Esophagus mucosa (tissue), 1 donor: ENCODE measurements at regions not wholly inside any gene's neighbourhood (a gene's known extent, or its start where the extent isn't known, plus 50 kb on each side); places are given as distances from the start of the nearest gene placed in this dataset.
"Not testable (repeated sequence)": the region's sequence is repeated elsewhere in the genome, so short reads cannot be mapped to it uniquely, and the experiment has no call there.

ENCODE experiments used
- ATAC-seq: fragments of 200-7000 bp; cut with Tn5 transposase; one replicate; pipeline ENCODE4 v1.9.1; 2020
- donor health status: DM: yes; HTN: yes; CAD: no.

DNA sequence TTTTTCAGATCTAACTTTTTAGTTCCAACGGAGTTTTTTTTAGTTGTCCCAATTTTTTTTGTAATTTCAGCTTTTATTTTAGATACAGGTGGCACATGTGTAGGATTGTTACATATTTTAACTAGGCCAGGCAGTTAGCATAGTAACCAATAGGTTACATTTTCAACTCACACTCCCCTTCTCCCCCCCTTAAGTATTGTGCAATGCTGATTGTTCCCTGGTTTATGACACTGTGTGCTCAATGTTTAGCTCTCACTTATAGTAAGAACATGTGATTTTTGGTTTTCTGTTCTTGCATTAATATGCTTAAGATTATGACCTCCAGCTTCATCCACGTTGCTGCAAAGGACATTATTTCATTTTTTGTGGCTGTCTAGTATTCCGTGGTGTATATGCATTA lies 503.2 kb downstream of the CDH9 start:
- no peak for ATAC-seq

DNA sequence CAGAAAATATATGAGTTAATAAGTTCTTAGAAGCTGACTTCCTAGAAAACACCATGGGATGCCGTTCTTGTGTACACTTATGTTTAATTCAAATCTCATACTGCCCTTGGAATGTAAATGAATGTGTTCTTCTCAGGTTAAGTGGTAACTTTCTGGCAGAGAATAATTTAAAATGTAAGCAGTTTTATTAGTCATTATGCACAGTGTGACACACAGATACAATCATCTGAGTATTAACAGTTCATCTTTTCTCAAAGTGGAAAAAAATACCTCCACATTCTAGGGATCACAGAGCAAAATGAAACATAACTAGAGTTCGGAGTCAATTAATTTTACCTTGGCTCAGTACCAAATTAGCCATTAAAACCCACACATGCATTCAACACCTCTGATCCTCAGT lies 508.1 kb downstream of the CDH9 start:
- no peak for ATAC-seq

DNA sequence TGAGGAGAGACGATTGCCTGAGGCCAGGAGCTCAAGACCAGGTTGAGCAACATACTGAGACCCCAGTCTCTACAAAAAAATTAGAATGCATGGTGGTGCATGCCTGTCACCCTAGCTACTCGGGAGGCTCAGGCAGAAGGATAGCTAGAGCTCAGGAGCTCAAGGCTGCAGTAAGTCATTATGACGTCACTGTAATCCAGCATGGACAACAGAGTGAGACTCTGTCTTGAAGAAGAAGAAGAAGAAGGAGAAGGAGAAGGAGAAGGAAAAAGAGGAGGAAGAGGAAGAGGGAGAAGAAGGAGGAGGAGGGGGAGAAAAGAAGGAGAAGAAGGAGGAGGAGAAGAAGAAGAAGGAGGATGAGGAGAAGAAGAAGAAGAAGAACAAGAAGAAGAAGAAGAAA lies 519.1 kb downstream of the CDH9 start:
- no peak for ATAC-seq

DNA sequence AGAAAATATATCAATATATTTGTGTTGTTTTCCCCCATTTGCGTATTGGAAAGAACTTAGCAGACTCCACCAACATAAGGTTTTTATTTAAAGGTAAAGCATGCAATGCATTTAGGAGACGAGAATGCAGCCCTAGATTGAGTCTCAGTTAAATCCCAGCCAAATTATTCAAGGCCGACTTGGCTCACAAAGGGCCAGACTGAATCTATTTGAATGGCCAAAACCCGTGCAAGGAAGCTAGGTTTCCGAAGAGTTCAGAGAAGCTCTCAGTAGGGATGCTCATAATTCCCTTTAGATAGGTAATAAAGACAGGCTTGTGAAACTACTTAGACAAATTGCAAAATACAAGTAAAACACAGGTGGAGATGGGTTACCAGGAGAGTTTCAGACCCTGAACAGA lies 520.3 kb downstream of the CDH9 start:
- ATAC-seq: no peak

DNA sequence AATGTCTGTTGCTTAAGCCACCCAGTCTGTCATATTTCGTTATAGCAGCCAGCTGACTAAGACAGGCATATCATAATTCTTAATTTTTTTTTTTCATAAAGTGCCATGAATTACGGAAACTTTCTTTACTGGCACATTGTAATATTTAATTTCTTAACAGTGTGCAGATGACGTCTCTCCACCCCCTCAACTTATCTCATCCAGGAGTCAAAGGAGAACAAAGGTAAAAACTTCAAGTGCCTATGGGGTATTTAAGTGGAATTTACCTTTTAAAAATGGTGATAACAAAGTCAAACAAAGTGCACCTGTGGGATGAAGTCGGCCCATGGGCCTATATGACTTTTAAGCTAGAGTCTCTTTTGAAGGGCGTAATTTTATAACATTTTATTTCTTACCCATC lies 539.4 kb downstream of the CDH9 start:
- no peak for ATAC-seq

DNA sequence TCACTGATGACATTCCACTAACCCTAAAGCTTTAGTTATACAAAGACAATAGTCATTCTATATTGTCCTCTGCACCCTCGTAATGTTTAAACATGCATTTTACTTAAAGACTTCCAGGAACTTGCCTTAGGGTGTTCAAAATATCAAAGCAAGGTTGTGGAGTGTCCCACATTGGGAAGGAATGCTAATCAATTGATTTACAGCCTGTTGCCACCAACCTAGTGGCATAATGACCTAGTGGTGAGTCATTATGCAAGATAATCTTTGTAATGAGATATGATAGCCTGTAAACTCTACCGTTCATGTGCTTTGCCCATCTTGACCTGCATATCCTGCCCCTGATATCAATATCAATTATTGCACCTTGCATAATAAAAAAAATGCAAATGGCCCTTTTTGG lies 542.9 kb downstream of the CDH9 start:
- ATAC-seq: no peak

DNA sequence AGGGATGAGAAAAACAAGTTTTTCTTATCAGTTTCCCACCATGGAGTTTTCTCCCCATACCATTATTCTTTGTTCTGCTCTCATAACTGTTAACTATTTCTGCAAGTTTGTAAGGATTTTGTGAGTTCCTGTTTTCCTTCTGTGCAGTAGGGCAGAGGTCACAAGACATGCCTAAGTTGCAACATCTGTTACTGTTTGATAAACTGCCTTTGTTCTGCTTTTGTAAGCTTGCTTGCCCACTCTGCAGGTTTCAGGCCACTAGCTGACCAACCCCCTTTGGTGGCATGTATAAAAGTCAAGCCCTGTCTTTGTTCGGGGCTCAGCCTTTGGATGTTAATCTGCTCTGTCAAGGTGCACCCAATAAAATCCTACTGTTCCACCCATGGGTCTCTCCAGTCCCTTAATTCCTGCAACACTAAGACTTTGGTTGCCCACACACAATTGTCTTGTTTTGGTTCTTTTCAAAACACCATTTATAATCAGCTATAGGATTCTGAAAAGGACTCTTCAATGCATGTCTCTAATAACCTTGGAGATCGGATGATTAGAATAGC lies 545.4 kb downstream of the CDH9 start:
- no peak for ATAC-seq

DNA sequence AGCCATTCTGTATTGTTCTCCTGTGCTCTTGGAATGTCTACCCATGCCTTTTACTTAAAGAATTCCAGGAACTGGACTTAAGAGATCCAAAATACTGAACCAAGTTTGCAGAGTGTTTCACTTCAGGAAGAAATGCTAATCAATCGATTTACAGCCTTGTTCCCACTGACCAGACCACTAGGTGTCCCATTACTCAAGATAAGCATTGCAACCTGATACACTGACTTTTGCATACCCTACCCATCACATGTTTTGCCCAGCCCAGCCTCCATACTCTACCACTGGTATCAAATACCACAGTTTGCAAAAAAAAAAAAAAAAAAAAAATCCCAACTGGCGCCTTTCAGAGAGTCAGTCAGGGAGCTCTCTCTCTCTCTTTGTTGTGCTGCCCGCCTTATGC lies 550.8 kb downstream of the CDH9 start:
- ATAC-seq: no peak

DNA sequence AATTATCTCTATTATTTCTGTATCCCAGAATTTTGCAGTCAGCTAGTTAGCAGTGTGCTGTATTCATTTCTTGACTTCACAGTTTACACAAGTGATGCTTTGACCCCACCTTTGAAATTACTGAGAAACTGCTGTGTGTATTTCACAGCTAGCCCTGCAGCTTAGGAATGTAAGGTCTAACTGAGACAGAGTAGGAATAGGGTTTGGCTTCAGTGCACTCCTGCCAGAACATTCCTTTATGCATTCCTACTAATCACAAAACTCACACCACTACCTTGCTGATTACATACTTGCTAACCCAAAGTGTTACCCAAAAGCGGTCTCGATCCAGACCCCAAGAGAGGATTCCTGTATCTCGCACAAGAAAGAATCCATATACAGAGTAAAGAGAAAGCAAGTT lies 551.8 kb downstream of the CDH9 start:
- ATAC-seq: no peak

DNA sequence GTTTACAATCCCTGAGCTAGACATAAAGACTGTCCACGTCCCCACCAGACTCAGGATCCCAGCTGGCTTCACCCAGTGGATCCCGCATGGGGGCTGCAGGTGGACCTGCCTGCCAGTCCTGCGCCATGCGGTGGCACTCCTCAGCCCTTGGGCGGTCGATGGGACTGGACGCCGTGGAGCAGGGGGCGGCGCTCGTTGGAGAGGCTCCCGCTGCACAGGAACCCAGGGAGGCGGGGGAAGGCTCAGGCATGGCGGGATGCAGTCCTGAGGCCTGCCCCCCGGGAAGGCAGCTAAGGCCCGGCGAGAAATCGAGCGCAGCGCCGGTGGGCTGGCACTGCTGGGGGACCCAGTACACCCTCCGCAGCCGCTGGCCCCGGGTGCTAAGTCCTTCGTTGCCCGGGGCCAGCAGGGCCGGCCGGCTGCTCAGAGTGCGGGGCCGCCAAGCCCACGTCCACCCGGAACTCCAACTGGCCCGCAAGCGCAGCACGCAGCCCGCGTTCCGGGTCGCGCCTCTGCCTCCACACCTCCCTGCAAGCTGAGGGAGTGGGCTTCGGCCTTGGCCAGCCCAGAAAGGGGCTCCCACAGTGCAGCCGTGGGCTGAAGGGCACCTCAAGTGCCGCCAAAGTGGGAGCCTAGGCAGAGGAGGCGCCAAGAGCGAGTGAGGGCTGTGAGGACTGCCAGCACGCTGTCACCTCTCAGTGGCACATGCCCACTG lies 553.1 kb downstream of the CDH9 start:
- ATAC-seq: not testable (repeated sequence)

DNA sequence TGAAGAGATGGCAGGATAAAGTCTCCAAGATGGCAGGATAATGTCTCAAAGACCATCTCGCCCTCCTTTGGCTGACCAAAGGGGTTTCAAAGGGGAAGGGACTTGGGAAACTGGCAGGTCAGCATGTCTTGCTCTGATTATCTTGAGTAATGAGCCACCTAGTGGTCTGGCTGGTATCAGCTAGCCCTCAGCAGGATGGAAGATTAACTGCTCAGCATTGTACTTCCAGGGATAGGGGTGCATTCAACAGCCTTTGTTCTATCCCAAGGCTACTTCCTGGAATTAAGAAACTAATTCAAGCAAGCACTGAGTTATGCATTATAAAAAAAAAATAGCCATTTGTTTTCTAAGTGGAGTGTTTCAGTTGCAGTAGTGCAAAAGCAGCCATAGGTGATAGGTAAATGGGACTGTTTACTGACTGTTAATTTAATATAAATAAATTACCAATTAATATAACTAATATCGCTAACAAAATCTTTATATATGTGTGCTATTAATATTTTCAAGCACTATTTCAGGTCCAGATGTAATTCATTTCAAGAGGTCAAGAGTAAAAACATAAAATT lies 555.5 kb downstream of the CDH9 start:
- no peak for ATAC-seq

DNA sequence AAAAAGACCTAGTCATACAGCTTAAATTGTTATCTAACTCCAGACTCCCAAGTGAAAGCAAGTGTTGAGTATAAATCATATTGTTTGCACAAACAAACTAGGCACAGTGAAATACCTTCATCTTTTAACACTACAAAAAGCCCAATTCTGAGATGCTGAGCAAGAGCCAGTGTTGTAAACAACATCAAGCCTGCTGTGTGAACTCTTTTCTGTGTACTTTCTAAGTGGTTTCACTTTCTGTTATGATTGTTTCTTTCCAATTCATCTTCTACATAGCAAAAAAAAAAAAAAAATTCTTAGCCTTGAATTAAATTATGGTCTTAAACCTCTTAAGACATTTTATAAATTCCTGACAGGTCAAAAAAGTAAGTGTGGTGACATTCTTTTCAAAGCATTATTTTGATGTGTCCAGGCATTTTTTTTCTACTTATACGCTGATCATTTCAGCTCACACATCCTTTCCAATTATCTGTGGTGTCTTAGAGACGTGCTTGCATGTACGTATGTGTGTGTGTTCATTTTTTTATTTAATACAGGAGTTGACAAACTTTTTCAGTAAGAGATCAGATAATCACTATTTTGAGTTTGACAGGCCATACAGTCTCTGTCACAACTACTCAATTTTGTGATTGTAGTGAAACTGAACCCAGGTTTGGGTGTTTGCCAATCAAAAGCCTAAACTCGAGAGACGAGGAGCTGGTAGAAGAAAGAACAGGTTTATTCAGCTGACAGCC lies 556.1 kb downstream of the CDH9 start:
- no peak for ATAC-seq

DNA sequence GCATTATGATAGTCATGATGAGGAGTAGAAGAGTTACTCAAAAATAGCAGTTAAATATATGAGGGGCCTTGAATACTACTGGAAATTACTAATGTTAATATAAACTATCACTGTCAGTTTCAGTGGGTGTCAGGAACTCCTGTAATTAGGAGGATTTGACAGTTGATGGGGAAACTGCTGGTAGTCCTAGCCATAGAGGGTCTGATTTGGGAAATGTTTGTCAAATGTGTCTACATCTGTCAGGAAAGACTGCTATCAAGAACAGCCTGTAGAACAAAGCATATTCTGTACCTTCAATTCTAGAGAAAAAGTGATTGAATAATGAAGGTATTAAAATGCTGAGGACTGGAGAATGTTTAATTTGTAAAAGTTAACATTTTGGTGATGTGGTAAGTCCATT lies 567.9 kb downstream of the CDH9 start:
- no peak for ATAC-seq

DNA sequence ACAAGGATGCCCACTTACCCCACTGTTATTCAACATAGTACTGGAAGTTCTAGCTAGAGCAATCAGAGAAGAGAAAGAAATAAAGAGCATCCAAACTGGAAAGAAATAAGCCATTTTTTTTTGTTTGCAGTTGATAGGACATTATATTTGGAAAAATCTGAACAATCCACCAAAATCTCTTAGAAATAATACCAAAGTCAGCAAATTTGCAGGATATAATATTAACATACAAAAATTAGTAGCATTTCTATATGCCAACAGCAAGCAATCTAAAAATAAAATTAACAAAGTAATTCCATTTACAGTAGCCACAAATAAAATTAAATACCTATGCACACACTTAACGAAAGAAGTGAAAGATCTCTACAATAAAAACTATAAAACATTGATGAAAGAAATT lies 599.3 kb downstream of the CDH9 start:
- ATAC-seq: no peak

DNA sequence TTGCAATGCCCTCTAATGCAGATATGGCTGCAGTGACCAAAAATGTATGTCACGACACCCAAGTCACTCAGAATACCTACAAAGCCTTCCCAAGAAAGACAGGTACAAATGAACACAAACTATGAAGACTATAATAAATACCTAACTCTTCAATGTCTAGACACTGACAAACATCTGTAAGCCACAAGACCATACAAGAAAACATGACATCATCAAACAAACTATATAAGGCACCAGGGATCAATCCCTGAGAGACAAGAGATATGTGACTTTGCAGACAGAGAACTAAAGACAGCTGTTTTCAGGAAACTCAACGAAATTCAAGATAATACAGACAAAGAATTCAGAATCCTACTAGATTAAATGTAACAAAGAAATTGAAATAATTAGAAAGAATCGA lies 603.7 kb downstream of the CDH9 start:
- no peak for ATAC-seq

DNA sequence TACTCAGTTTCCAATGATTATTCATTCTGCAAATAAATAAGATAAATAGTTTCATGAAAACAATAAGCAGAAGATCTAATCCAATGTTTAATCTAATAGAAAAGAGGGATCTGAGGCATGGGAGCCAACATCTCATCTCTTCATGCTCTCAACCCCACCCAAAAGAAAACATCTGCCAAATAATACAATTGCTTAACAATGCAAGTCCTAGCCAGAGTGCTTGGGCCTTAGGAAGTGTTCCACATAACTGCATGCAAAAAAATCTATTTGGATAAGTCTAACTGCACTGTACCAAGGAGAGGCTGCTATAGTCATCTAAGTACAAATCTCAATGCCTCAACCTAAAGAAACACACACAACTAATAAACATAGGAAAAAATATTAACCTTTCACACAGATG lies 606.0 kb downstream of the CDH9 start:
- ATAC-seq: no peak

DNA sequence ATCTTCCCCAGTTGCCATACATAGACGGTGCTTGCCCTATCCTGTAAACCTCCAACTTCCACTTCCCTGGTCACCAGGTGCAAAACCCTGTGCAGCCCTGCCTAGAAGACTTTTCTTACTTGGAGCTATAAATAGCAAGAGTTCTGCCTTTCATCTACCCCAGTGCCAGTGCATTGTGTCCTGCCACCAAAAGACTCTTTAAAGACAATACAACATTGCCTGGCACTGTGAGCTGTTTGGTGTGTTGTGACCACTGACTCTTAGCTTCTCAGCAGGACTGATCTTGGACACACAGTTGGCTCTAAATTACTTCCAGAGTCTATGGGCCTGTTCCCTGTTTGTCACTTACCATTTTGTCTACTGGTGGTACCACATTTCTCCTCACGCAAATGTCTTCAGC lies 608.1 kb downstream of the CDH9 start:
- ATAC-seq: no peak

DNA sequence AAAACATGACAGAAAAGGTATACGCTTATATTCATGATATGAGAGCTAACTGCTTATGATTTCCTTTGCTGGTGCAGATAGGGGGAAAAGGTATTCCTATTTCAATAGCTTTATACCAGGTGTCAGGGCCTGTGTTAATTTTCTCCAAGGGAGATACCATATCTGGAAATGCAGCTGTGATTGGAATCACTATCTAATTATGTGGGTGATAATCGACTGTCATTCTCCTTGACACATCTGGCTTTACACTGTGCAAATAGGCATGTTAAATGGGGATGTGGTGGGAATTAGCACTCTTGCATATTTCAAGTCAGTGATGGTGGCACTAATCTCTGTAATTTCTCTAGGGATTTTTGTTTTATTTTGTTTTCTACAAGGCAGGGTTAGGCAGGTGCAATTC lies 611.1 kb downstream of the CDH9 start:
- ATAC-seq: no peak

DNA sequence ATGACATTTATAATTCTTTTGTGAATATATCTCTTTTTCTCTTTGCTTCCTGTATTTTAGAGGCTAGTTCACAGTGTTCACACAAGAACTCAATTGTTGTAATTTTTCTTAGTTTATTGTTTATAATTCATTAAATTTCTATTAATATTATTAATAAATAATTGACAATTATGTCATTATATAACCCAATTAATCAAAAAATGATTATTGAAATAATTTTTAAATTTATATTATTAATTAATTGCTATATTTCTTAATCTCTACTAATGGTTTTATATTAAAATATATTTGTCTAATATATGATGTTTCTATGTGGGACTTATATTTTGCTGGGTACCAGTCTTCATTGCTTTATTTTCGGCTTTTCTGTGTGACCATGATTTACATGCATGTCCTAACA lies 618.4 kb downstream of the CDH9 start:
- no peak for ATAC-seq

DNA sequence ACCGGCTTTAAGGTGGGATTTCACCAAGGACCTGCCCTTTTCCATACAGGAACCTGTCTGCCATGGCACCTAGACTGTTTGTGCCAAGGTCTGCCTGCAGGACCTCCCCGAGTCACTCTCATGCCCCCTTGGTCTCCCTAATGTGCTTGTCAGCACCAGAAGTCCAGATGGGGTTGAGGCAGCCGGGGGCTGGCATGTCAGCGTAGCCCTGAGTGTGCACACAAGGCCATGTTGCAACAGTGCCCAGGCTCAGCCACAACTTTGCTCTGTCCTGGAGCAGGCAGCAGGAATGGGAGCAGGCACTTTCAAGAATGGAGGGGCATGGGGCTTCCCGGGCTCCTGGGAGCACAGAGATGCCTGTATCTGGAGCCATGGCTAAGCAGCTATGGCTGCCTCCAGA lies 621.5 kb downstream of the CDH9 start:
- ATAC-seq: no peak

DNA sequence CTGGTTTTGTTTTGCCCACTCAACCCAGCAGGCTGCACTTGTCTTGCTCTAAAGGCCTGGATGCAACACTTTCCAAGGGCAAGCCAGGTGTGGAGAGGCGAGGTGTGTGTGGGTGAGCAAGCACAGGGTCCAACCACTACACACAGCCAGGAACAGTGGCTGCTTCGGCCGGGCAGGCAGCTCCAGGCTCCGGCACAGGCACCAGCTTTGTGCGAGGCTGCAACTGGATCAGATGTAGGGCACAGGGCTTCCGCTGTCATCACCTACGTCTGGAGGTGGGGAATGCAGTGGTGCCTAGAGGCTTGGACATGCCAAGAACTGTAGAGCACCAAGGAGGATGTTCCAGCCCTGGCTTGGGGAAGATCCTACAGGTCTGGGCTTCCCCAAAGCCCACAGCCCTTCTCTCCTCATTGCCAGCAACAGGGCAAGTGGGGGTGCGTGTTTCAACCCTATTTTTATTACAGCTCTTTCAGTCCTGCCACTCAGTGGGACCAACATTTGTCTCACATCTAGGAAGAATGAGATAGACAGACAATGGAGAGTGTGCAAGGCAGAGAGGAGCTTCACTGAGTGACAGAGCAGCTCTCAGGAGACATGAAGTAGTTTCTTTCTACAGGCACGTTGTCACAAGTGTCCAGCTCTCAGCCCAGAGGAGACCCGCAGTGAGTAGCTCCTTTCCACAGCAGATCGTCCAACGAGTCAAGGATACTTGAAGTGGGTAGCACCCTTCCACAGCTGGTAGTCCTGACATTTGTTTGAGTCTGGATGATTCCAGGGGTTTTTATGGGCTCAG lies 622.2 kb downstream of the CDH9 start:
- no peak for ATAC-seq

DNA sequence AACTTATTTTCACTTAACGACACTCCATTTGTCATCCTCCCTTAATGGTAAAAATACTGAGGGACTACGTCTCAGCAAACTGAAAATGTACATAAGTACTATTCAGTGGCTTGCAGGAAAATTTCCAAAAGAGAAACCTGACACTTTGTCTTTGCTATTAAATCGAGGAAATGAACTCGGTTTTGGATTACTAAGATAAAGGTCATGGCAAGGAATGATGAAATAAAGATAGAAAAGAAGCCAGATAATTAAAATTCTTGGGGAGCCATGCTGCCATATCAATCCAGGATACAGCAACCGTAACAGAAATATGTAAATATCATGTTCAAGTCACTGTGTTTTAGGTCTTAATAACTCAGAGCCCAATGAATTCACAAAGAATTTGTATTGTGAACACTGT lies 647.8 kb downstream of the CDH9 start:
- ATAC-seq: no peak

DNA sequence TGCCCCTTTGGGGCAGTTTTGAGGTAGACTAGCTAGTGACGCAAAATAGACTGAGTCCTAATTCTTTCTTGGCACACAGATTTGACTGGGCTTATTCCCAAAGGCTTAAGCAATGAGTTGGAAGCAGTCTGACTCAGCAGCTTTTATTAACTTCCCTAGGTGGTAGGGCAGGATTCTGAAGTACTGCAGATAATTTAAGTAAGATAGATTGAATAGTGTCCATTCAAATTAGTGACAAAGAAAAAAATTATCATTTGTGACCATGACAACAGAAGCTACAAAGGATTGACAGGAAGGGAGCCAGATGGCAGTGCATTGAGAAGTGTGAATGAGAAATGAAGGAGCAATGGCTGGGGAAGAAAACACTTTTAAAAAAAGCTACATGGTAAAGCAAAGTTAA lies 649.4 kb downstream of the CDH9 start:
- ATAC-seq: no peak
